HG03469 (cell line): ENCODE measurements at regions not wholly inside any gene's neighbourhood (a gene's known extent, or its start where the extent isn't known, plus 50 kb on each side); places are given as distances from the start of the nearest gene placed in this dataset.

Experiments used
- ATAC-seq: cut with Tn5 transposase; IDR thresholded peaks from one replicate; pipeline ENCODE4 v1.9.1; 2021; ENCODE audit warnings: mild to moderate bottlenecking, moderate library complexity, moderate number of reproducible peaks; ENCODE audit not compliant: unreplicated experiment

GRCh38 chr5:2610986-2611385, 140.5 kb downstream of the IRX2 start:
- no peak for ATAC-seq

GRCh38 chr5:2608391-2608790, 143.1 kb downstream of the IRX2 start:
- ATAC-seq: no peak

GRCh38 chr5:2607598-2607997, 143.9 kb downstream of the IRX2 start:
- ATAC-seq: no peak

GRCh38 chr5:2603272-2603575, 148.3 kb downstream of the IRX2 start:
- ATAC-seq: no peak

DNA sequence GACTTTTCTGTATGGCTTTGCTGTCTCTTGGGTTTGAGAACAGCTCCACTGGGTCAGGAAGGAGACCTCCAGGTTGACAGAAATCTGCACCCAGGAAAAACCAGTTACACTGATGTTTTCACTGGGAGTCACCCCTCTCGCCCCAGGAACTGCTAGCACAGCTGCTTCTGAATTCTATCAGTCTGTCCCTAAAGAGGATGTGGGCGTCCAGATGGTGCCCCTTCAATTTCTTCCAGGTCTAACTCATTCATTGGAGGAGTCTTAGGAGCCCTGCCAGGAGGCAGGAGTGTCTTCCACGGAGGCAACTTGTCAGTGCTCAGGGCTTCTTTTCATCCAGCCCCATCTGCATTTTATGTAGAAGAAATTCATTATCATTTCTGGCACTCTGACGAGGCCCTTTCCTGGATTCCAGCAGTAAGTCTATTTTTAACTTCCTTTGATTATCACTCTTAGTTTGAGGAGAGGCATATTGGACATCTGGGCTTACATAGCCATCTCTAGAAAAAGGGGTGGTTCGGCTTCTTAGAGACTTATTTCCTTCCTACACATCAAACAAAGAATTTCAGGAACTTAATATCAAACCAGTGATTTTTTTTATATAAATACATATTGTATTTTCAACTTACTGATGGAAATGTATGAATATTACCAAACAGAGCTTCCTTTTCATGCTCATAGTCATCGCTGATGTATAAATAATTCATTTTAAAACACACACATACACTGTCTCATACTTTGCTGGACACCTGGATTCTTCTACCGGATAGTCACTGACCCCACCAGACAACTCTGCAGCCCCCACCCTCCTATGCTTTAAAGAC, 148.8 kb downstream of the IRX2 start:
- ATAC-seq: no peak

DNA sequence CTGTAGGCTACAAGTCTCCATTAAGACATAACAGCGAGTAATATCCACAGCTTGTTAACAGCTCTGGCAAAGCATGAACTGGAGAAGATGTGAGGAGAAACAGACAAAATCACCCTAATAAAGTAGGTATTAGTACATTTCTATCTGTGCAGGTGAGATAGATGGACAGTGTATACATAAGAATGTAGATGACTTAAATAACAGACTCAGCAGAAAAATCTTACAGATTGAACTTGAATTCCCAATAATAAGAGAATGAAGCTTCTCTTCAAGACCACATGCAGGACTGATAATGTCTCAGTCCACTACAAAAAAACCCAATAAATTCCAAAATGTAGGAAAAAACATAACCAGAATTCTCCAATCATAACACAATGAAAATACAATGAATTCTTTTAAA, 153.0 kb downstream of the IRX2 start:
- ATAC-seq: no peak

DNA sequence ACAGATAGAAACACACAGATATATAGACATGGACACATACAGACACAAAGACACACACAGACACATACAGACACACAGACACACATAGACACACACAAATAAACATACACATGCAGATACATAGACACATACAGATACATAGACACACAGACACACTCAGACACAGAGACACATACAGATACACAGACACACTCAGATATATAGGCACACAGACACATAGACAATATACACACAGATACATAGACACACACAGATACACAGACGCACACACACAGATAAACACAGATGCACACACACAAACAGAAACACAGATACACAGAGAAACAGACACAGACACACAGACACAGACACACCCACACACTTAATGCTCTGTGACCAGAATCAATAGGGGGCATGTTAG, 156.8 kb downstream of the IRX2 start:
- ATAC-seq: no peak

- ATAC-seq: no peak
These were observed 158.7 kb downstream of the IRX2 start for GRCh38 chr5:2592766-2593165.

DNA sequence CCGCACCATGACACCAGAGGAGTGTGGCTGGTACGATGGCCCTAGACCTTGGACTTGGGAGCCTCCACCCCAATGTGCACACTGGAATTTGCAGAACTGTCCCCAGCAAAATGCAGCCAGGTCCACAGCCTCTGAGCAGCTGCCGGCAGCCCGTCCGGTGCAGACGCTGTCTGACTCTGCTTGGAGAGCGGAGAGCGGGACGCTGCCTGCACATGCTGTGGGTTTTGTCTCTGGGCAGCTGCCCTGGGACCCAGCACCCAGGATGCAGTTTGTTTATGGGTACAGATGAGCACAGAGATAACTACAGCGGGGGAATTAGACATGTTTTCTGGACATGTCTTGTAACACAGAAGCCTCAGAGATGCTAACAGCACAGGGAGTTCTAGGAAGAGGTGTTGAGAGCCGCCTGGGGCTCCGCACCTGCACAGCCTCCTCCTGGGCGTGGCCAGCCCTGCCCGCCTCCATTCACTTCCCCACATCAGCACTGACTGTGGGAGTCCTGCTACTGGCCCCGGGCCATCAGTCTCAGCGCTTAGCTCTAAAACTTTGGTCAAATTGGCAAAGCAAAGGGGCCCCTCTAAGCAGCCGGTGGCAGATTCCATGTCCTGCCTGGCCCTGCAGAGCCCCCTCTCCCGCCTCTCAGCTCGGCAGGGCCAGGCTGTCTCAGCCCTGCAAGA, 159.6 kb downstream of the IRX2 start:
- ATAC-seq: no peak

- no peak for ATAC-seq
These were observed 162.5 kb downstream of the IRX2 start for GRCh38 chr5:2588850-2589501.

- no peak for ATAC-seq
These were observed 164.1 kb downstream of the IRX2 start for GRCh38 chr5:2587189-2588031.

- no peak for ATAC-seq
These were observed 165.3 kb downstream of the IRX2 start for GRCh38 chr5:2586016-2586715.

DNA sequence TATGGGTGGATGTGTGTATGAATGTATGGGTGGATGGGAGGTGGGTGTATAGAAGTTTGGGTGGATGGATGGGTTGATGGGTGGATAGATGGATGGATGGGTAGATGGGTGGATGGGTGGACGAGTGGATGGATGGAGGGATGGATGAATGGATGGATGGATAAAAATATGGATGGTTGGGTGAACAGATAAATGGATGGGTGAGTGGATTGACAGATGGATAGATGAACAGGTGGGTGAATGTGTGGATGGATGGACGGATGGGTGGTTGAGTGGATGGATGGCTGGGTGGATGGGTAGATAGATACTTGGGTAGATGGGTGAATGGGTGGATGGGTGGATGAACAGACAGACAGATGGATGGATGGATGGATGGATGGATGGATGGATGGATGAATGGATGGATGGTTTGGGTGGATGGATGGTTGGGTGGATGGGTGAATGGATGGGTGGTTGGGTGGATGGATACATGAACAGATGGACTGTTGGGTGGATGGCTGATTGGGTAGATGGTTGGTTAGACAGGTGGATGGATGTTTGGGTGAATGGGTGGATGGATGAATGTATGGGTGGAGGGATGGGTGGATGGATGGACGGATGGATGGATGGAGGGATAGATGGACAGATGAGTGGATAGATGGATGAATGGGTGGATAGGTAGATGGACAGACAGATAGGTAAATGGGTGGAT, 166.8 kb downstream of the IRX2 start:
- no peak for ATAC-seq

DNA sequence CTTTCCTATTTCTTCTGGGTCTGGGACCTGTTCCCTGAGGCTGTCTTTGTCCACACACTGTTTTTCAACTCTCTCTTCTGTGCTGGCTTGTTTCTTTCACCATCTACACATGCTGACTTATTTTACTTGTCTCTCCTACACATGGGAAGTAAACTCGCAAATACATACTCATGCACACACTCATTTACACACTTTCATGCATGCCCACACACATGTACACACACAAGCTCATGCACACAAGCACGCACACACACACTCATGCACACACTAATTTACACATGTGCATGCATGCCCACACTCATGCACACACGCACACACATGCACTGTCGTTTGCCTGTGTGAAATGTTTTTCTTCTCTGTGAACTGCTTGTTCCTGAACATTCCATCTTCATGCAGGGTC, 169.0 kb downstream of the IRX2 start:
- no peak for ATAC-seq

DNA sequence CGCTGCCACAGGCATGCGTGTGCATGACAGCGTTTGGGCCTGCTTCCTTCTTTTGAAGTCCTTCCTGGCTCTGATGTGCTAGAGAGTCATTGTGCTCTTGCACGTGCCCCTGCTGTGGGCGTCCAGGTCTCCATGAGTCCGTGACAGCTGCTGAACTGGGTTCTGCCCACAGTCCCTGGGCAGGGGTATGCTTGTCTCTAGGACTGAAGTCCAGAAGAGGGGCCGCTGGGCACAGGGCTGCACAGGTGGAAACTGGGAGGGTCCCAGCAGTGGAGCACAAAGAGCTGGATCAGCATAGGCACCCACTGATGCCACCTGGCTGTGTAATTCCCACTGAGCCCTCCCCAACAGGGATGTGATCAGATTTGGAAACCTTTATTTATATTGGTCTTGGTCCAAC, 169.4 kb downstream of the IRX2 start:
- ATAC-seq: no peak

- no peak for ATAC-seq
These were observed 170.1 kb downstream of the IRX2 start for GRCh38 chr5:2581418-2581817.

DNA sequence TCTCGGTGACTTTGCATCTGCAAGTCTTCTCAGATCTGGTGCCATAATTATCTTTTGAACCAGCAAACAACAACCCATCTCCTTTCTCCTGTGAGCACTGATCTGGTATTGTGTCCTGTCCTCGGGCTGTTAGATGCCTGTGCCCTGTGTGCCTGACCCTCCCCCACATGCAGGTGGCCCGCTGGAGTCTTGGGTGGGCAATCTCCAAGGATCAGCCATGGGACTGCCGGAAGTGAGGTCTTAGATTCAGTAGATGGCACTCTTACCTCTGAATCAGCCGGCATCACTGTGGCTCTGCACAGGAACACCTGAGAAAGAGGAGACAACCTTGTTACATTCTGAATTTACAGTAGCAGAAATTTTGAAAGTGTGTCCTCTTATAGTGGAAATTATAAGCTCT, 172.4 kb downstream of the IRX2 start:
- ATAC-seq: no peak

DNA sequence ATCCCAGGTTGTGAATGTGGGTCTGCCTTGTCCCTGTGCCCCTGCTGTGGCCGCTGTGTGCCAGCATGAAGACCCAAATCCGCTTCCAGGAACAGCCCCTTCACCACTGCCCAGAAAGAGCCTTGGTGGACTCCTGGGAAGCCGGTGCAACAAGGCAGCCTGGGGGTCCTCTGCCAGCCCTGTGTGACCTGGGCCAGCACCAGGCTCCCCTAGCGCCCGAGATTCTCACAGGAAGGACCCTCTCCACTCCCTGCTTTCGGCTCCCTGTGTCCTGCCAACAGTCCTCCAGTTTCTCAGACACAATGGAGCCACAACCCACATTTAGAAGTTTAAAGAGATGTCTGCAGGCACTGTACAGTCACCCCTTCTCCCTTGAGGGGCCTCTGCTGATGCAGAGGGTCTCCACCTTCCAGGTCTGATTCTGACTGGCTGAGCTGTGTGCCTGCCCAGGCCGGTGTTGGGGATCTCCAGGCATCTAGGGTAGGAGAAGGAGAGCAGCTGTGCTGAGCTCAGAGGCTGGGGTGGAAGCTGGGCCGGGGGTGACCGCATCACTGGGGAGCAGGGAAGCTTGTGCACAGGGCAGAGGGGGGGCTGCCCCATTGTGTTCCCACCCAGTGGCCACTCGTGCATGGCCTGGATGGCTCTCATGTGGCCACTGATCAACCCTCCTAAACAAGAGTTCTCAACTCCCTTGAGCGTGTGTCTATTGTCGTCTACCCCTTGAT, 174.0 kb downstream of the IRX2 start:
- no peak for ATAC-seq

GRCh38 chr5:2576823-2577222, 174.7 kb downstream of the IRX2 start:
- no peak for ATAC-seq
